RWPE1 (cell line): ENCODE measurements at regions not wholly inside any gene's neighbourhood (a gene's known extent, or its start where the extent isn't known, plus 50 kb on each side); places are given as distances from the start of the nearest gene placed in this dataset.

ENCODE experiments used
- CTCF ChIA-PET: fragments of 350-600 bp; sonication (Branson Sonifier 250); formaldehyde crosslinking; extraction: SDS; loops from one replicate; lab custom pipeline; 2021; lab: Yijun Ruan, JAX
- POLR2A ChIA-PET: fragments of 400-600 bp; formaldehyde crosslinking; extraction: SDS; loops from one replicate; lab custom pipeline; 2020; ENCODE audit warnings: antibody characterized with exemption; ENCODE audit not compliant: low non-redundant PET; lab: Yijun Ruan, JAX
- DNase-seq: peaks from one replicate; pipeline ENCODE4 v3.0.0; 2012; ENCODE audit warnings: low spot score
- H3K27ac ChIP-seq: fragments of 450-650 bp; 2 replicates; pipeline ENCODE4 v1.5.1; 2017
- TF ChIP-seq, protein P1 (sequence below): fragments of 450-650 bp; conservative IDR thresholded peaks from 2 replicates; pipeline ENCODE4 v1.5.1; 2017; ENCODE audit warnings: low read depth, mild to moderate bottlenecking

GRCh38 chr9:113800276-113800675 is 75.8 kb upstream of the ZNF618 start:
- ChIA-PET CTCF (interaction anchor here (0.6 to 0.7 kb wide), 2 partner anchors 308 to 505 kb away, joined by 3 to 5 read pairs; no protein-coding TSS in a partner anchor), POLR2A (no interaction called here)
- TF ChIP-seq, protein P1, sequence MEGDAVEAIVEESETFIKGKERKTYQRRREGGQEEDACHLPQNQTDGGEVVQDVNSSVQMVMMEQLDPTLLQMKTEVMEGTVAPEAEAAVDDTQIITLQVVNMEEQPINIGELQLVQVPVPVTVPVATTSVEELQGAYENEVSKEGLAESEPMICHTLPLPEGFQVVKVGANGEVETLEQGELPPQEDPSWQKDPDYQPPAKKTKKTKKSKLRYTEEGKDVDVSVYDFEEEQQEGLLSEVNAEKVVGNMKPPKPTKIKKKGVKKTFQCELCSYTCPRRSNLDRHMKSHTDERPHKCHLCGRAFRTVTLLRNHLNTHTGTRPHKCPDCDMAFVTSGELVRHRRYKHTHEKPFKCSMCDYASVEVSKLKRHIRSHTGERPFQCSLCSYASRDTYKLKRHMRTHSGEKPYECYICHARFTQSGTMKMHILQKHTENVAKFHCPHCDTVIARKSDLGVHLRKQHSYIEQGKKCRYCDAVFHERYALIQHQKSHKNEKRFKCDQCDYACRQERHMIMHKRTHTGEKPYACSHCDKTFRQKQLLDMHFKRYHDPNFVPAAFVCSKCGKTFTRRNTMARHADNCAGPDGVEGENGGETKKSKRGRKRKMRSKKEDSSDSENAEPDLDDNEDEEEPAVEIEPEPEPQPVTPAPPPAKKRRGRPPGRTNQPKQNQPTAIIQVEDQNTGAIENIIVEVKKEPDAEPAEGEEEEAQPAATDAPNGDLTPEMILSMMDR, result no peak
- no peak overlapping the region for H3K27ac ChIP-seq
- DNase-seq, result no peak

DNA sequence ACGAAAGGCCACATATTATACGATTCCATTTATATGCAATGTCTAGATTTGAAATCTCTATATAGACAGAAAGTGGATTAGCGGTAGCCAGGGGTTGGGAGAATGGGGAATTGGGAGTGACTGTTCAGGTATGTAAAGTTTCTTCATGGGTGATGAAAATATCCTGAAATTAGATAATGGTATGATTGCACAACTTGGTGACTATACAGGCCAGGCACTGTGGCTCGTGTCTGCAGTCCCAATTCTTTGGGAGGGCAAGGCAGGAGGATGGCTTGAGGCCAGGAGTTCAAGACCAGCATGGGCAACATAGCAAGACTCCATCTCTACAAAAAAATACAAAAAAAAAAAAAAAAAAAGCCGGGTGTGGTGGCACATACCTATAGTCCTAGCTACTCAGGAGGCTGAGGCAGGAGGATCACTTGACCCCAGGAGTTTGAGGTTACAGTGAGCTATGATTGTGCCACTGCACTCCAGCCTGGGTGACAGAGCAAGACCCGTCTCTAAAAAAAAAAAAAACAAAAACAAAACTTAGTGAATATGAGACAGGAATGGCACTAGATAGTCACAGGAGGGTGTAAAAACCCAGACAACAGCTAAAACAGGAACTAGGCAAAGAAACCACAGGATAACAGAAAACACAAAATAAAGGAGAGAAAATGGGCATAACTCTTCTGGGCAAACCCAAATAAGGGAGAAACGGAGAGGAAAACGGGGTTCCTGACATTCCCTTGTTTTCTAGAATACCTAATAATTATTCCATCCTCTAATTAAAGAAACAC is 72.1 kb upstream of the ZNF618 start:
- no peak overlapping the region for H3K27ac ChIP-seq
- POLR2A ChIA-PET, result interaction anchor here (0.6 kb wide), 1 partner anchor 162 kb away, joined by 3 read pairs; no protein-coding TSS in a partner anchor
- CTCF ChIA-PET, result interaction anchor here (0.5 to 0.6 kb wide), 2 partner anchors 199 to 1934 kb away, joined by 3 read pairs; no protein-coding TSS in a partner anchor
- TF ChIP-seq, protein P1, result no peak
- DNase-seq, result no peak

- TF ChIP-seq, protein P1, result no peak
- no peak overlapping the region for H3K27ac ChIP-seq
- POLR2A ChIA-PET, result no interaction called here
- DNase-seq, result no peak
- CTCF ChIA-PET, result no interaction called here
These were observed 70.5 kb upstream of the ZNF618 start for GRCh38 chr9:113805486-113806132.

- TF ChIP-seq, protein P1, result peak; percentile 97
- DNase-seq, result peak; percentile 93
- CTCF ChIA-PET, result interaction anchor here (0.5 to 2.2 kb wide), 17 partner anchors 8 to 1234 kb away, joined by 3 to 13 read pairs (median 3); partner anchors contain the start of gene ZNF618
- POLR2A ChIA-PET, result no interaction called here
- H3K27ac ChIP-seq, result no peak overlapping the region
These were observed 68.7 kb upstream of the ZNF618 start for GRCh38 chr9:113807173-113808061.

- ChIA-PET POLR2A (no interaction called here), CTCF (interaction anchor here (0.5 to 2.2 kb wide), 10 partner anchors 7 to 1394 kb away, joined by 3 to 13 read pairs (median 3); partner anchors contain the start of gene ZNF618)
- TF ChIP-seq, protein P1, result no peak
- H3K27ac ChIP-seq, result no peak overlapping the region
- peak; percentile 75 for DNase-seq
These were observed 67.4 kb upstream of the ZNF618 start for GRCh38 chr9:113808391-113809358.
